C4-2B (cell line): ENCODE measurements at regions not wholly inside any gene's neighbourhood (a gene's known extent, or its start where the extent isn't known, plus 50 kb on each side); places are given as distances from the start of the nearest gene placed in this dataset.

ENCODE experiments used
- CTCF ChIP-seq: fragments of 450-650 bp; conservative IDR thresholded peaks from 2 replicates; pipeline ENCODE4 v1.5.1; 2017; ENCODE audit warnings: mild to moderate bottlenecking
- ZFX ChIP-seq: fragments of 450-650 bp; IDR thresholded peaks from 2 replicates; pipeline ENCODE4 v1.6.1; 2017

- TF ChIP-seq CTCF (no peak), ZFX (no peak)
Measured at GRCh38 chr17:72191356-72191755, 70.5 kb downstream of the SOX9 start.
